Tibial nerve (tissue), 4 donors: ENCODE measurements at regions not wholly inside any gene's neighbourhood (a gene's known extent, or its start where the extent isn't known, plus 50 kb on each side); places are given as distances from the start of the nearest gene placed in this dataset.

Experiments used
- CTCF ChIP-seq, 5 experiments: fragments of 200-600 bp in 3 of 5; fragments of 450-650 bp in 2 of 5; sonication (generic) in 3 of 5; IDR thresholded peaks; one replicate each; pipeline ENCODE4 v1.5.1; 2016 to 2019; ENCODE audit warnings: antibody characterized with exemption in 5 of 5, mild to moderate bottlenecking in 3 of 5, moderate library complexity in 2 of 5
- EP300 ChIP-seq, 2 donors: sonication (generic); formaldehyde crosslinking; IDR thresholded peaks; one replicate each; pipeline ENCODE4 v1.6.1; 2017; ENCODE audit warnings: antibody characterized with exemption in 2 of 2, mild to moderate bottlenecking in 1 of 2
- POLR2A ChIP-seq, 2 donors: fragments of 450-650 bp; IDR thresholded peaks; one replicate each; pipeline ENCODE4 v1.6.1; 2017; ENCODE audit warnings: antibody characterized with exemption in 2 of 2, mild to moderate bottlenecking in 2 of 2, moderate library complexity in 2 of 2

GRCh38 chr2:83435989-83436388 lies 1023.1 kb downstream of the SUCLG1 start:
- TF ChIP-seq CTCF (IDR thresholded peaks at IDR 0.05) (no peak), POLR2A (IDR thresholded peaks at IDR 0.05) (no peak), EP300 (IDR thresholded peaks at IDR 0.05) (no peak)
